Common myeloid progenitor, CD34-positive (primary cell): ENCODE measurements at regions not wholly inside any gene's neighbourhood (a gene's known extent, or its start where the extent isn't known, plus 50 kb on each side); places are given as distances from the start of the nearest gene placed in this dataset.

Experiments
- CTCF ChIA-PET: fragments of 350-600 bp; sonication (Branson Sonifier 250); formaldehyde crosslinking; loops from one replicate; lab custom pipeline; 2021; ENCODE audit warnings: antibody characterized with exemption; lab: Charles Lee
- POLR2A ChIA-PET: fragments of 350-600 bp; sonication (Branson Sonifier 250); formaldehyde crosslinking; loops from one replicate; lab custom pipeline; 2021; ENCODE audit warnings: antibody characterized with exemption; lab: Charles Lee
- DNase-seq, 3 donors: peaks; one replicate each; pipeline versions ENCODE4 v3.0.0 to v3.0.0-alpha.2; 2013
- H3K27ac ChIP-seq, 2 experiments: 1 replicate in 1 of 2; 2 replicates in 1 of 2; pipeline ENCODE4 v1.7.0; 2013; ENCODE audit warnings: inconsistent platforms in 2 of 2, low read length in 2 of 2, mild to moderate bottlenecking in 2 of 2, low read depth in 1 of 2, moderate library complexity in 1 of 2; ENCODE audit not compliant: severe bottlenecking in 2 of 2, insufficient read depth in 1 of 2, poor library complexity in 1 of 2
- H3K27me3 ChIP-seq, 5 experiments: replicated peaks in 2 of 5; 1 replicate in 3 of 5; 2 replicates in 2 of 5; pipeline versions ENCODE4 v1.6.1 to v1.7.0; 2013; ENCODE audit warnings: low read length in 4 of 5, mild to moderate bottlenecking in 2 of 5, moderate library complexity in 2 of 5, inconsistent platforms in 1 of 5; ENCODE audit not compliant: insufficient read depth in 5 of 5, control insufficient read depth in 4 of 5
- H3K36me3 ChIP-seq, 4 experiments: 1 replicate in 2 of 4; 2 replicates in 2 of 4; pipeline versions ENCODE4 v1.6.1 to v1.7.0; 2013; ENCODE audit warnings: low read length in 3 of 4, control low read depth in 1 of 4, mild to moderate bottlenecking in 1 of 4; ENCODE audit not compliant: control insufficient read depth in 4 of 4, insufficient read depth in 4 of 4
- H3K4me1 ChIP-seq, 4 experiments: 1 replicate in 3 of 4; 2 replicates in 1 of 4; pipeline versions ENCODE4 v1.6.1 to v1.7.1; 2013; ENCODE audit warnings: low read length in 3 of 4, mild to moderate bottlenecking in 3 of 4, control low read depth in 1 of 4, inconsistent platforms in 1 of 4, moderate library complexity in 1 of 4; ENCODE audit not compliant: control insufficient read depth in 4 of 4, insufficient read depth in 4 of 4; ENCODE audit errors: control extremely low read depth in 1 of 4
- H3K4me3 ChIP-seq, 7 experiments: 1 replicate in 4 of 7; 2 replicates in 3 of 7; pipeline versions ENCODE4 v1.5.1 to v1.7.0; 2013; ENCODE audit warnings: mild to moderate bottlenecking in 7 of 7, low read length in 6 of 7, moderate library complexity in 6 of 7, inconsistent platforms in 2 of 7, low read depth in 2 of 7, control low read depth in 1 of 7; ENCODE audit not compliant: insufficient read depth in 4 of 7, control insufficient read depth in 1 of 7; ENCODE audit errors: extremely low read depth in 1 of 7
- H3K9me3 ChIP-seq, 5 experiments: 1 replicate in 4 of 5; 2 replicates in 1 of 5; pipeline versions ENCODE4 v1.6.1 to v1.7.1; 2013; ENCODE audit warnings: low read length in 4 of 5, mild to moderate bottlenecking in 2 of 5, inconsistent platforms in 1 of 5, low read depth in 1 of 5, moderate library complexity in 1 of 5; ENCODE audit not compliant: control insufficient read depth in 4 of 5, insufficient read depth in 2 of 5; ENCODE audit errors: control extremely low read depth in 1 of 5
- WGBS: methylation state at CpG from one replicate; pipeline ENCODE4 v1.1.5; 2013; ENCODE audit not compliant: insufficient coverage; 5-methylcytosine and 5-hydroxymethylcytosine counted together

- Histone ChIP-seq H3K4me3 (no peak overlapping the region), H3K36me3 (no peaks in the 10 kb centered on the region), H3K27ac (no peak overlapping the region), H3K9me3 (peaks cover 0 to 11% (median 4%) of the 10 kb centered on the region in 5 experiments), H3K4me1 (no peaks in the 10 kb centered on the region), H3K27me3 (no peaks in the 10 kb centered on the region)
- DNase-seq: no peak
- WGBS: 95% methylated on average over 2 of the region's 3 CpGs
- CTCF ChIA-PET: interaction anchor here (0.8 kb wide), 1 partner anchor 20 kb away, joined by 3 read pairs; no protein-coding TSS in a partner anchor
- POLR2A ChIA-PET: no interaction called here
These were observed 496.8 kb upstream of the AKR1E2 start for GRCh38 chr10:4329225-4329624.

GRCh38 chr10:4326647-4327046, 499.4 kb upstream of the AKR1E2 start:
- no peaks in the 10 kb centered on the region for H3K27me3 ChIP-seq
- DNase-seq: no peak
- no peaks in the 10 kb centered on the region for H3K4me1 ChIP-seq
- WGBS: 95% methylated on average over 4 of the region's 5 CpGs
- no peaks in the 10 kb centered on the region for H3K9me3 ChIP-seq
- no peak overlapping the region for H3K27ac ChIP-seq
- H3K36me3 ChIP-seq: no peaks in the 10 kb centered on the region
- CTCF ChIA-PET: interaction anchor here (1.4 kb wide), 2 partner anchors 12 to 48 kb away, joined by 3 to 5 read pairs; no protein-coding TSS in a partner anchor
- no peak overlapping the region for H3K4me3 ChIP-seq
- POLR2A ChIA-PET: no interaction called here

- 97% methylated on average over 5 of the region's 8 CpGs for WGBS
- Histone ChIP-seq H3K9me3 (no peaks in the 10 kb centered on the region), H3K4me3 (no peak overlapping the region), H3K36me3 (no peaks in the 10 kb centered on the region), H3K27ac (no peak overlapping the region), H3K27me3 (no peaks in the 10 kb centered on the region), H3K4me1 (no peaks in the 10 kb centered on the region)
- ChIA-PET POLR2A (no interaction called here), CTCF (no interaction called here)
- no peak for DNase-seq
These were observed 506.1 kb upstream of the AKR1E2 start for GRCh38 chr10:4319870-4320367.

- CTCF ChIA-PET: no interaction called here
- no peak overlapping the region for H3K4me3 ChIP-seq
These were observed 509.7 kb upstream of the AKR1E2 start for GRCh38 chr10:4316161-4316810.

GRCh38 chr10:4315551-4315950, 510.5 kb upstream of the AKR1E2 start:
- Histone ChIP-seq H3K9me3 (peaks cover 0 to 1% (median 0%) of the 10 kb centered on the region in 5 experiments), H3K36me3 (no peaks in the 10 kb centered on the region), H3K4me3 (no peak overlapping the region), H3K27me3 (no peaks in the 10 kb centered on the region), H3K27ac (no peak overlapping the region), H3K4me1 (no peaks in the 10 kb centered on the region)
- 96% methylated on average over 2 of the region's 4 CpGs for WGBS
- ChIA-PET CTCF (interaction anchor here (1.0 kb wide), 1 partner anchor 28 kb away, joined by 4 read pairs; no protein-coding TSS in a partner anchor), POLR2A (no interaction called here)
- no peak for DNase-seq

More at GRCh38 chr10:4316161-4316810, 509.7 kb upstream of the AKR1E2 start:
- 96% methylated on average over 11 of the region's 13 CpGs for WGBS
- no peaks in the 10 kb centered on the region for H3K27me3 ChIP-seq
- H3K4me1 ChIP-seq: no peaks in the 10 kb centered on the region
- POLR2A ChIA-PET: no interaction called here
- H3K9me3 ChIP-seq: peaks cover 0 to 1% (median 0%) of the 10 kb centered on the region in 5 experiments
- no peak for DNase-seq
- H3K27ac ChIP-seq: no peak overlapping the region
- H3K36me3 ChIP-seq: no peaks in the 10 kb centered on the region

GRCh38 chr10:4313051-4313450, 513.0 kb upstream of the AKR1E2 start:
- Histone ChIP-seq H3K27me3 (no peaks in the 10 kb centered on the region), H3K4me1 (no peaks in the 10 kb centered on the region), H3K9me3 (peaks cover 0 to 1% (median 0%) of the 10 kb centered on the region in 5 experiments), H3K4me3 (no peak overlapping the region), H3K36me3 (no peaks in the 10 kb centered on the region), H3K27ac (no peak overlapping the region)
- ChIA-PET CTCF (no interaction called here), POLR2A (no interaction called here)
- no peak for DNase-seq
- WGBS: 67% methylated on average over 3 of the region's 3 CpGs

GRCh38 chr10:4312051-4312835, 513.8 kb upstream of the AKR1E2 start:
- H3K4me1 ChIP-seq: no peaks in the 10 kb centered on the region
- H3K4me3 ChIP-seq: no peak overlapping the region
- peaks cover 0 to 1% (median 0%) of the 10 kb centered on the region in 5 experiments for H3K9me3 ChIP-seq
- H3K36me3 ChIP-seq: no peaks in the 10 kb centered on the region
- DNase-seq: no peak
- WGBS: no CpG with 5 or more reads among the region's 4 CpGs
- ChIA-PET POLR2A (no interaction called here), CTCF (no interaction called here)
- H3K27ac ChIP-seq: no peak overlapping the region
- H3K27me3 ChIP-seq: no peaks in the 10 kb centered on the region
